SK-N-SH (cell line): ENCODE measurements at regions not wholly inside any gene's neighbourhood (a gene's known extent, or its start where the extent isn't known, plus 50 kb on each side); places are given as distances from the start of the nearest gene placed in this dataset.

Experiments used
- CTCF ChIA-PET: fragments of 300-600, 350-600 bp; formaldehyde crosslinking; extraction: SDS; loops from one replicate; lab custom pipeline; 2021; lab: Yijun Ruan, JAX
- POLR2A ChIA-PET: fragments of 350-600 bp; sonication (Branson Sonifier 250); formaldehyde crosslinking; extraction: SDS; loops from one replicate; lab custom pipeline; 2020; ENCODE audit warnings: antibody characterized with exemption, inconsistent platforms; lab: Yijun Ruan, JAX
- DNase-seq: peaks from one replicate; pipeline ENCODE4 v3.0.0; 2012
- H2AFZ ChIP-seq: fragments of 200-600 bp; sonication (generic); 2 replicates; pipeline ENCODE4 v1.8.1; 2016; ENCODE audit warnings: antibody characterized with exemption, mild to moderate bottlenecking, low read depth
- H3F3A ChIP-seq: fragments of 200-600 bp; sonication (generic); replicated peaks from 2 replicates; pipeline ENCODE3; 2016; ENCODE audit warnings: antibody characterized with exemption, mild to moderate bottlenecking; ENCODE audit not compliant: insufficient read depth
- H3K27ac ChIP-seq, 2 experiments: fragments of 200-500 bp in 1 of 2; fragments of 200-600 bp in 1 of 2; sonication (Bioruptor generic) in 1 of 2; sonication (generic), shearing (Covaris generic) in 1 of 2; 2 replicates each; pipeline versions ENCODE4 v1.5.1 to v1.6.1; 2014 to 2016; ENCODE audit warnings: low read depth in 2 of 2, inconsistent platforms in 1 of 2, low read length in 1 of 2, mild to moderate bottlenecking in 1 of 2, mixed read lengths in 1 of 2
- H3K27me3 ChIP-seq: fragments of 200-600 bp; sonication (generic), shearing (Covaris generic); 2 replicates; pipeline ENCODE4 v1.6.1; 2016; ENCODE audit warnings: mixed run types; ENCODE audit not compliant: insufficient read depth
- H3K36me3 ChIP-seq, 2 experiments: fragments of 200-500 bp in 1 of 2; fragments of 200-600 bp in 1 of 2; sonication (Bioruptor generic) in 1 of 2; sonication (generic) in 1 of 2; replicated peaks in 1 of 2; 2 replicates each; pipeline versions ENCODE3 to v1.5.1; 2014 to 2016; ENCODE audit warnings: low read length in 1 of 2, mild to moderate bottlenecking in 1 of 2; ENCODE audit not compliant: insufficient read depth in 2 of 2, control insufficient read depth in 1 of 2
- H3K4me1 ChIP-seq, 2 experiments: fragments of 200-500 bp in 1 of 2; fragments of 200-600 bp in 1 of 2; sonication (Bioruptor generic) in 1 of 2; sonication (generic), shearing (Covaris generic) in 1 of 2; 2 replicates each; pipeline versions ENCODE4 v1.5.1 to v1.6.1; 2014 to 2016; ENCODE audit warnings: low read depth in 1 of 2, low read length in 1 of 2, mixed run types in 1 of 2; ENCODE audit not compliant: insufficient read depth in 2 of 2, control insufficient read depth in 1 of 2
- H3K4me2 ChIP-seq: fragments of 200-600 bp; sonication (generic), shearing (Covaris generic); 2 replicates; pipeline ENCODE4 v1.6.1; 2017; ENCODE audit warnings: mixed run types
- H3K4me3 ChIP-seq, 2 experiments: fragments of 200-500 bp in 1 of 2; fragments of 200-600 bp in 1 of 2; sonication (Bioruptor generic) in 1 of 2; sonication (generic), shearing (Covaris generic) in 1 of 2; 2 replicates each; pipeline versions ENCODE4 v1.5.1 to v1.8.1; 2014 to 2016; ENCODE audit warnings: low read depth in 2 of 2, inconsistent platforms in 1 of 2, low read length in 1 of 2, mild to moderate bottlenecking in 1 of 2, mixed read lengths in 1 of 2, moderate library complexity in 1 of 2
- H3K79me2 ChIP-seq: fragments of 200-600 bp; sonication (generic); 2 replicates; pipeline ENCODE4 v1.8.1; 2017; ENCODE audit warnings: mild to moderate bottlenecking; ENCODE audit not compliant: insufficient read depth
- H3K9ac ChIP-seq: fragments of 200-600 bp; sonication (generic); 2 replicates; pipeline ENCODE4 v1.6.1; 2017; ENCODE audit warnings: mixed run types
- H3K9me2 ChIP-seq: fragments of 200-600 bp; sonication (generic); 2 replicates; pipeline ENCODE4 v1.6.1; 2017; ENCODE audit warnings: mixed run types
- H3K9me3 ChIP-seq: fragments of 200-600 bp; sonication (generic); 2 replicates; pipeline ENCODE4 v1.6.1; 2017; ENCODE audit warnings: mixed run types, mild to moderate bottlenecking, moderate library complexity
- H4K20me1 ChIP-seq: fragments of 200-600 bp; sonication (generic); 2 replicates; pipeline ENCODE4 v1.6.1; 2017; ENCODE audit warnings: mild to moderate bottlenecking, mixed run types; ENCODE audit not compliant: insufficient read depth
- CHD2 ChIP-seq: fragments of 150-350 bp; IDR thresholded peaks from 2 replicates; pipeline ENCODE4 v1.6.1; 2018; ENCODE audit warnings: low read length; ENCODE audit not compliant: partially characterized antibody
- EP300 ChIP-seq, 2 experiments: IDR thresholded peaks; 2 replicates each; pipeline versions ENCODE4 v1.4.0 to v1.6.1; 2012; ENCODE audit warnings: borderline replicate concordance in 1 of 2, low read depth in 1 of 2, low read length in 1 of 2
- FOSL2 ChIP-seq: IDR thresholded peaks from 2 replicates; pipeline ENCODE4 v1.4.0; 2012; ENCODE audit warnings: low read depth, mild to moderate bottlenecking, moderate library complexity, borderline replicate concordance
- FOXM1 ChIP-seq: IDR thresholded peaks from 2 replicates; pipeline ENCODE4 v1.4.0; 2012; ENCODE audit warnings: low read depth, mild to moderate bottlenecking
- GABPA ChIP-seq: IDR thresholded peaks from 2 replicates; pipeline ENCODE4 v1.4.0; 2012; ENCODE audit warnings: low read depth, mild to moderate bottlenecking
- GATA2 ChIP-seq: sonication (generic); formaldehyde crosslinking; IDR thresholded peaks from 2 replicates; pipeline ENCODE4 v1.5.0; 2020; ENCODE audit warnings: mild to moderate bottlenecking, missing genetic modification reagents
- MEF2A ChIP-seq: IDR thresholded peaks from 2 replicates; pipeline ENCODE4 v1.4.0; 2012; ENCODE audit warnings: low read depth, borderline replicate concordance
- MXI1 ChIP-seq: IDR thresholded peaks from 2 replicates; pipeline ENCODE4 v1.6.1; 2012; ENCODE audit warnings: mild to moderate bottlenecking, low read depth, low read length, improper control_type of control experiment
- NFIC ChIP-seq: IDR thresholded peaks from 2 replicates; pipeline ENCODE4 v1.4.0; 2012; ENCODE audit warnings: borderline replicate concordance
- NRF1 ChIP-seq: IDR thresholded peaks from 2 replicates; pipeline ENCODE4 v1.6.1; 2012; ENCODE audit warnings: low read depth, mild to moderate bottlenecking, low read length
- PBX3 ChIP-seq: IDR thresholded peaks from 2 replicates; pipeline ENCODE4; 2012
- POLR2AphosphoS5 ChIP-seq: IDR thresholded peaks from 2 replicates; pipeline ENCODE4 v1.6.1; 2012; ENCODE audit warnings: low read depth, low read length
- RCOR1 ChIP-seq: fragments of 150-350 bp; IDR thresholded peaks from 2 replicates; pipeline ENCODE4 v1.6.1; 2017; ENCODE audit warnings: antibody characterized with exemption, low read length
- TAF1 ChIP-seq: IDR thresholded peaks from 2 replicates; pipeline ENCODE4 v1.6.1; 2012; ENCODE audit warnings: low read depth, mild to moderate bottlenecking, low read length, moderate library complexity, borderline replicate concordance
- TCF12 ChIP-seq: IDR thresholded peaks from 2 replicates; pipeline ENCODE4 v1.4.0; 2012
- TEAD4 ChIP-seq: IDR thresholded peaks from 2 replicates; pipeline ENCODE4 v1.4.0; 2012; ENCODE audit warnings: mild to moderate bottlenecking, borderline replicate concordance; ENCODE audit not compliant: insufficient read depth
- WGBS: methylation state at CpG from one replicate; pipeline ENCODE4 v1.1.6; 2017; ENCODE audit warnings: low lambda C conversion rate; 5-methylcytosine and 5-hydroxymethylcytosine counted together
- TF ChIP-seq, protein P1 (sequence below): IDR thresholded peaks from 2 replicates; pipeline ENCODE4 v1.4.0; 2012; ENCODE audit warnings: low read depth, borderline replicate concordance
- TF ChIP-seq, protein P2 (sequence below): IDR thresholded peaks from 2 replicates; pipeline ENCODE4 v1.4.0; 2012; ENCODE audit warnings: low read depth, borderline replicate concordance
- TF ChIP-seq, protein P3 (sequence below): fragments of 150-350 bp; IDR thresholded peaks from 2 replicates; pipeline ENCODE4 v1.6.1; 2017; ENCODE audit warnings: antibody characterized with exemption, low read length, low read depth, borderline replicate concordance
- TF ChIP-seq, protein P4 (sequence below): IDR thresholded peaks from 2 replicates; pipeline ENCODE4 v1.4.0; 2012; ENCODE audit warnings: low read depth

GRCh38 chr6:4447639-4448330 lies 312.4 kb upstream of the ECI2 start:
- H3K36me3 ChIP-seq = no peaks in the 10 kb centered on the region
- no peaks in the 10 kb centered on the region for H3K4me1 ChIP-seq
- 31% methylated on average over 5 of the region's 5 CpGs for WGBS
- no peaks in the 10 kb centered on the region for H4K20me1 ChIP-seq
- H3K27me3 ChIP-seq = no peaks in the 10 kb centered on the region
- ChIA-PET POLR2A (no interaction called here), CTCF (no interaction called here)
- H3K9ac ChIP-seq = no peak overlapping the region
- no peaks in the 10 kb centered on the region for H3K79me2 ChIP-seq
- no peak for DNase-seq
- H3K9me2 ChIP-seq = no peaks in the 10 kb centered on the region
- TF ChIP-seq TAF1 (no peak), POLR2AphosphoS5 (no peak), MEF2A (no peak), FOXM1 (no peak)
- TF ChIP-seq, protein P1, sequence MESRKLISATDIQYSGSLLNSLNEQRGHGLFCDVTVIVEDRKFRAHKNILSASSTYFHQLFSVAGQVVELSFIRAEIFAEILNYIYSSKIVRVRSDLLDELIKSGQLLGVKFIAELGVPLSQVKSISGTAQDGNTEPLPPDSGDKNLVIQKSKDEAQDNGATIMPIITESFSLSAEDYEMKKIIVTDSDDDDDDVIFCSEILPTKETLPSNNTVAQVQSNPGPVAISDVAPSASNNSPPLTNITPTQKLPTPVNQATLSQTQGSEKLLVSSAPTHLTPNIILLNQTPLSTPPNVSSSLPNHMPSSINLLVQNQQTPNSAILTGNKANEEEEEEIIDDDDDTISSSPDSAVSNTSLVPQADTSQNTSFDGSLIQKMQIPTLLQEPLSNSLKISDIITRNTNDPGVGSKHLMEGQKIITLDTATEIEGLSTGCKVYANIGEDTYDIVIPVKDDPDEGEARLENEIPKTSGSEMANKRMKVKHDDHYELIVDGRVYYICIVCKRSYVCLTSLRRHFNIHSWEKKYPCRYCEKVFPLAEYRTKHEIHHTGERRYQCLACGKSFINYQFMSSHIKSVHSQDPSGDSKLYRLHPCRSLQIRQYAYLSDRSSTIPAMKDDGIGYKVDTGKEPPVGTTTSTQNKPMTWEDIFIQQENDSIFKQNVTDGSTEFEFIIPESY = no peak
- TF ChIP-seq, protein P2, sequence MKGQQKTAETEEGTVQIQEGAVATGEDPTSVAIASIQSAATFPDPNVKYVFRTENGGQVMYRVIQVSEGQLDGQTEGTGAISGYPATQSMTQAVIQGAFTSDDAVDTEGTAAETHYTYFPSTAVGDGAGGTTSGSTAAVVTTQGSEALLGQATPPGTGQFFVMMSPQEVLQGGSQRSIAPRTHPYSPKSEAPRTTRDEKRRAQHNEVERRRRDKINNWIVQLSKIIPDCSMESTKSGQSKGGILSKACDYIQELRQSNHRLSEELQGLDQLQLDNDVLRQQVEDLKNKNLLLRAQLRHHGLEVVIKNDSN = no peak
- H3K9me3 ChIP-seq = no peaks in the 10 kb centered on the region
- no peak overlapping the region for H3K4me3 ChIP-seq
- no peak overlapping the region for H2AFZ ChIP-seq
- no peak overlapping the region for H3K27ac ChIP-seq
- no peak overlapping the region for H3K4me2 ChIP-seq
- H3F3A ChIP-seq = no peaks in the 10 kb centered on the region

- WGBS = 11% methylated on average over 8 of the region's 8 CpGs
- Histone ChIP-seq H3K9me3 (no peaks in the 10 kb centered on the region), H2AFZ (no peak overlapping the region), H3F3A (no peaks in the 10 kb centered on the region), H3K9ac (no peak overlapping the region), H3K27ac (no peak overlapping the region), H3K79me2 (no peaks in the 10 kb centered on the region), H3K9me2 (no peaks in the 10 kb centered on the region), H4K20me1 (no peaks in the 10 kb centered on the region), H3K4me2 (0 out of 2 replicates have a peak overlapping the region, but pooled peaks have one; percentile 11), H3K36me3 (no peaks in the 10 kb centered on the region), H3K4me1 (no peaks in the 10 kb centered on the region), H3K27me3 (no peaks in the 10 kb centered on the region), H3K4me3 (no peak overlapping the region)
- ChIA-PET POLR2A (no interaction called here), CTCF (no interaction called here)
- no peak for DNase-seq
- TF ChIP-seq EP300 (IDR thresholded peaks at IDR 0.05; ENCODE audit: borderline replicate concordance in 1 of 2, low read depth in 1 of 2, low read length in 1 of 2) (no peak), TEAD4 (no peak), GATA2 (CRISPR knock-in tag) (no peak), MXI1 (no peak), CHD2 (no peak), PBX3 (no peak), NRF1 (no peak), NFIC (no peak), GABPA (no peak), TCF12 (no peak), TAF1 (no peak), RCOR1 (no peak), FOSL2 (no peak)
- TF ChIP-seq, protein P3, sequence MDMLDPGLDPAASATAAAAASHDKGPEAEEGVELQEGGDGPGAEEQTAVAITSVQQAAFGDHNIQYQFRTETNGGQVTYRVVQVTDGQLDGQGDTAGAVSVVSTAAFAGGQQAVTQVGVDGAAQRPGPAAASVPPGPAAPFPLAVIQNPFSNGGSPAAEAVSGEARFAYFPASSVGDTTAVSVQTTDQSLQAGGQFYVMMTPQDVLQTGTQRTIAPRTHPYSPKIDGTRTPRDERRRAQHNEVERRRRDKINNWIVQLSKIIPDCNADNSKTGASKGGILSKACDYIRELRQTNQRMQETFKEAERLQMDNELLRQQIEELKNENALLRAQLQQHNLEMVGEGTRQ = no peak
- TF ChIP-seq, protein P4, sequence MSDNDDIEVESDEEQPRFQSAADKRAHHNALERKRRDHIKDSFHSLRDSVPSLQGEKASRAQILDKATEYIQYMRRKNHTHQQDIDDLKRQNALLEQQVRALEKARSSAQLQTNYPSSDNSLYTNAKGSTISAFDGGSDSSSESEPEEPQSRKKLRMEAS = no peak
- TF ChIP-seq, protein P2 = no peak
Observed at GRCh38 chr6:4446982-4447381, 311.6 kb upstream of the ECI2 start.
